ENCODE measurements at regions not wholly inside any gene's neighbourhood (a gene's known extent, or its start where the extent isn't known, plus 50 kb on each side); places are given as distances from the start of the nearest gene placed in this dataset.
"Not testable (repeated sequence)": the region's sequence is repeated elsewhere in the genome, so short reads cannot be mapped to it uniquely, and the experiment has no call there.

- H3K27ac ChIP-seq (ENCODE audit: low read length, poor library complexity, severe bottlenecking); H3K4ac ChIP-seq (ENCODE audit: low read depth in 1 of 2, low read length in 2 of 2); H3K9me3 ChIP-seq (ENCODE audit: control insufficient read depth, low read length); H2AFZ ChIP-seq (ENCODE audit: low read depth, low read length); H3K79me1 ChIP-seq (replicated peaks; ENCODE audit: low read length, poor library complexity, severe bottlenecking); H3K4me1 ChIP-seq (ENCODE audit: control insufficient read depth, insufficient read depth, low read depth, low read length); H3K4me2 ChIP-seq (ENCODE audit: low read length, poor library complexity, severe bottlenecking); H2AK5ac ChIP-seq (ENCODE audit: low read length, severe bottlenecking); H2BK15ac ChIP-seq (ENCODE audit: low read depth, poor library complexity, severe bottlenecking); H4K91ac ChIP-seq (ENCODE audit: low read length); H3K27me3 ChIP-seq (ENCODE audit: control insufficient read depth in 1 of 2, insufficient read depth in 1 of 2, low read length in 2 of 2); DNase-seq; H3K36me3 ChIP-seq (ENCODE audit: control insufficient read depth in 1 of 2, insufficient read depth in 2 of 2, low read depth in 1 of 2, low read length in 2 of 2); H3K9ac ChIP-seq (ENCODE audit: low read length); H3K18ac ChIP-seq (ENCODE audit: low read depth in 1 of 2, low read length in 2 of 2); H2BK120ac ChIP-seq (ENCODE audit: low read depth, low read length); H3K4me3 ChIP-seq (ENCODE audit: insufficient read depth in 1 of 2, low read depth in 1 of 2, low read length in 2 of 2); H3K23ac ChIP-seq (ENCODE audit: low read length in 2 of 2); H2BK5ac ChIP-seq (ENCODE audit: low read depth, low read length, poor library complexity, severe bottlenecking); H4K8ac ChIP-seq (ENCODE audit: low read length): not testable (repeated sequence)
- peak overlapping the region in 1 of 2 experiments; percentile 18 for H3K14ac ChIP-seq (ENCODE audit: low read length in 2 of 2)
- WGBS, result 77% methylated on average over 3 of the region's 4 CpGs
- peak overlapping the region in 1 of 2 experiments; percentile 10 for H2BK12ac ChIP-seq (ENCODE audit: low read length in 2 of 2)
These were observed 72.7 kb upstream of the VKORC1L1 start for GRCh38 chr7:65800191-65800590.

- WGBS, result 87% methylated on average over 6 of the region's 6 CpGs
- no peak overlapping the region for H3K23ac ChIP-seq (ENCODE audit: low read length in 2 of 2)
These were observed 72.0 kb upstream of the VKORC1L1 start for GRCh38 chr7:65800890-65801341.

GRCh38 chr7:65804887-65805286, 68.0 kb upstream of the VKORC1L1 start:
- no peak overlapping the region for H4K91ac ChIP-seq (ENCODE audit: low read length)
- 76% methylated on average over 4 of the region's 4 CpGs for WGBS
- no peak overlapping the region for H2AK5ac ChIP-seq (ENCODE audit: low read length, severe bottlenecking)
- H2BK15ac ChIP-seq (ENCODE audit: low read depth, poor library complexity, severe bottlenecking), result no peak overlapping the region
- H3K9me3 ChIP-seq (ENCODE audit: control insufficient read depth, low read length), result no peaks in the 10 kb centered on the region
- H2BK5ac ChIP-seq (ENCODE audit: low read depth, low read length, poor library complexity, severe bottlenecking), result no peak overlapping the region
- no peak for DNase-seq
- peaks cover 0 to 6% of the 10 kb centered on the region in 2 experiments for H3K36me3 ChIP-seq (ENCODE audit: control insufficient read depth in 1 of 2, insufficient read depth in 2 of 2, low read depth in 1 of 2, low read length in 2 of 2)
- H2BK12ac ChIP-seq (ENCODE audit: low read length in 2 of 2), result no peak overlapping the region
- no peak overlapping the region for H3K9ac ChIP-seq (ENCODE audit: low read length)
- no peaks in the 10 kb centered on the region for H3K27me3 ChIP-seq (ENCODE audit: control insufficient read depth in 1 of 2, insufficient read depth in 1 of 2, low read length in 2 of 2)
- H3K4me1 ChIP-seq (ENCODE audit: control insufficient read depth, insufficient read depth, low read depth, low read length), result no peaks in the 10 kb centered on the region
- H3K4me3 ChIP-seq (ENCODE audit: insufficient read depth in 1 of 2, low read depth in 1 of 2, low read length in 2 of 2), result no peak overlapping the region
- H2BK120ac ChIP-seq (ENCODE audit: low read depth, low read length), result no peak overlapping the region
- no peak overlapping the region for H2AFZ ChIP-seq (ENCODE audit: low read depth, low read length)
- H3K27ac ChIP-seq (ENCODE audit: low read length, poor library complexity, severe bottlenecking), result no peak overlapping the region
- no peak overlapping the region for H3K4ac ChIP-seq (ENCODE audit: low read depth in 1 of 2, low read length in 2 of 2)
- no peaks in the 10 kb centered on the region for H3K79me1 ChIP-seq (replicated peaks; ENCODE audit: low read length, poor library complexity, severe bottlenecking)
- no peak overlapping the region for H3K23ac ChIP-seq (ENCODE audit: low read length in 2 of 2)
- H4K8ac ChIP-seq (ENCODE audit: low read length), result no peak overlapping the region
- no peak overlapping the region for H3K18ac ChIP-seq (ENCODE audit: low read depth in 1 of 2, low read length in 2 of 2)
- H3K14ac ChIP-seq (ENCODE audit: low read length in 2 of 2), result no peak overlapping the region
- no peak overlapping the region for H3K4me2 ChIP-seq (ENCODE audit: low read length, poor library complexity, severe bottlenecking)

More at GRCh38 chr7:65800890-65801341, 72.0 kb upstream of the VKORC1L1 start:
- H2BK120ac ChIP-seq (ENCODE audit: low read depth, low read length), result no peak overlapping the region
- no peaks in the 10 kb centered on the region for H3K9me3 ChIP-seq (ENCODE audit: control insufficient read depth, low read length)
- H3K4me3 ChIP-seq (ENCODE audit: insufficient read depth in 1 of 2, low read depth in 1 of 2, low read length in 2 of 2), result no peak overlapping the region
- no peaks in the 10 kb centered on the region for H3K27me3 ChIP-seq (ENCODE audit: control insufficient read depth in 1 of 2, insufficient read depth in 1 of 2, low read length in 2 of 2)
- H3K27ac ChIP-seq (ENCODE audit: low read length, poor library complexity, severe bottlenecking), result no peak overlapping the region
- no peak overlapping the region for H4K8ac ChIP-seq (ENCODE audit: low read length)
- no peak overlapping the region for H3K14ac ChIP-seq (ENCODE audit: low read length in 2 of 2)
- H3K18ac ChIP-seq (ENCODE audit: low read depth in 1 of 2, low read length in 2 of 2), result no peak overlapping the region
- no peaks in the 10 kb centered on the region for H3K79me1 ChIP-seq (replicated peaks; ENCODE audit: low read length, poor library complexity, severe bottlenecking)
- H3K4me2 ChIP-seq (ENCODE audit: low read length, poor library complexity, severe bottlenecking), result no peak overlapping the region
- no peak overlapping the region for H2BK15ac ChIP-seq (ENCODE audit: low read depth, poor library complexity, severe bottlenecking)
- H4K91ac ChIP-seq (ENCODE audit: low read length), result no peak overlapping the region
- peaks cover 1% of the 10 kb centered on the region for H3K4me1 ChIP-seq (ENCODE audit: control insufficient read depth, insufficient read depth, low read depth, low read length)
- H3K9ac ChIP-seq (ENCODE audit: low read length), result no peak overlapping the region
- no peak overlapping the region for H2BK5ac ChIP-seq (ENCODE audit: low read depth, low read length, poor library complexity, severe bottlenecking)
- no peak overlapping the region for H2AK5ac ChIP-seq (ENCODE audit: low read length, severe bottlenecking)
- H3K4ac ChIP-seq (ENCODE audit: low read depth in 1 of 2, low read length in 2 of 2), result no peak overlapping the region
- no peak overlapping the region for H2BK12ac ChIP-seq (ENCODE audit: low read length in 2 of 2)
- no peak for DNase-seq
- H2AFZ ChIP-seq (ENCODE audit: low read depth, low read length), result no peak overlapping the region
- H3K36me3 ChIP-seq (ENCODE audit: control insufficient read depth in 1 of 2, insufficient read depth in 2 of 2, low read depth in 1 of 2, low read length in 2 of 2), result peaks cover 0 to 4% of the 10 kb centered on the region in 2 experiments

- not testable (repeated sequence) for H3K4me1 ChIP-seq (ENCODE audit: control insufficient read depth, insufficient read depth, low read depth, low read length); H3K18ac ChIP-seq (ENCODE audit: low read depth in 1 of 2, low read length in 2 of 2); H3K27me3 ChIP-seq (ENCODE audit: control insufficient read depth in 1 of 2, insufficient read depth in 1 of 2, low read length in 2 of 2); H3K14ac ChIP-seq (ENCODE audit: low read length in 2 of 2); H3K36me3 ChIP-seq (ENCODE audit: control insufficient read depth in 1 of 2, insufficient read depth in 2 of 2, low read depth in 1 of 2, low read length in 2 of 2); H4K8ac ChIP-seq (ENCODE audit: low read length); H2BK5ac ChIP-seq (ENCODE audit: low read depth, low read length, poor library complexity, severe bottlenecking); H3K9ac ChIP-seq (ENCODE audit: low read length); H3K27ac ChIP-seq (ENCODE audit: low read length, poor library complexity, severe bottlenecking); H2BK120ac ChIP-seq (ENCODE audit: low read depth, low read length); H3K4me2 ChIP-seq (ENCODE audit: low read length, poor library complexity, severe bottlenecking); H4K91ac ChIP-seq (ENCODE audit: low read length); H2AFZ ChIP-seq (ENCODE audit: low read depth, low read length); H3K4me3 ChIP-seq (ENCODE audit: insufficient read depth in 1 of 2, low read depth in 1 of 2, low read length in 2 of 2); H3K9me3 ChIP-seq (ENCODE audit: control insufficient read depth, low read length); H2BK12ac ChIP-seq (ENCODE audit: low read length in 2 of 2); H3K4ac ChIP-seq (ENCODE audit: low read depth in 1 of 2, low read length in 2 of 2); DNase-seq; H2AK5ac ChIP-seq (ENCODE audit: low read length, severe bottlenecking); H2BK15ac ChIP-seq (ENCODE audit: low read depth, poor library complexity, severe bottlenecking); H3K79me1 ChIP-seq (replicated peaks; ENCODE audit: low read length, poor library complexity, severe bottlenecking); H3K23ac ChIP-seq (ENCODE audit: low read length in 2 of 2)
- WGBS, result 67% methylated on average over 4 of the region's 5 CpGs
These were observed 65.8 kb upstream of the VKORC1L1 start for GRCh38 chr7:65807067-65807466.
